WTC11 (cell line): ENCODE measurements at regions not wholly inside any gene's neighbourhood (a gene's known extent, or its start where the extent isn't known, plus 50 kb on each side); places are given as distances from the start of the nearest gene placed in this dataset.

Experiments used
- ATAC-seq: fragments of 200-7000 bp; cut with Tn5 transposase; 2 replicates; pipeline ENCODE4 v1.10.0; 2021; ENCODE audit warnings: mild to moderate bottlenecking, moderate library complexity
- CTCF ChIA-PET: fragments of 300-600 bp; sonication (Branson Sonifier 250); formaldehyde crosslinking; loops from one replicate; lab custom pipeline; 2021; ENCODE audit warnings: antibody characterized with exemption; lab: Charles Lee
- POLR2A ChIA-PET: fragments of 350-600 bp; sonication (Branson Sonifier 250); formaldehyde crosslinking; loops from one replicate; lab custom pipeline; 2021; ENCODE audit warnings: antibody characterized with exemption; lab: Charles Lee
- DNase-seq: peaks from one replicate; pipeline ENCODE4 v3.0.0; 2021; ENCODE audit warnings: low spot score
- H3K27ac Mint-ChIP-seq: 2 replicates; pipeline ENCODE4 v1.8.0; 2021; ENCODE audit warnings: mixed read lengths
- H3K27me3 Mint-ChIP-seq: 2 replicates; pipeline ENCODE4 v1.8.0; 2021; ENCODE audit warnings: low read depth, mild to moderate bottlenecking, moderate library complexity, mixed read lengths
- H3K36me3 Mint-ChIP-seq: 2 replicates; pipeline ENCODE4 v1.8.0; 2021; ENCODE audit warnings: mixed read lengths
- H3K4me1 Mint-ChIP-seq: 2 replicates; pipeline ENCODE4 v1.8.0; 2022; ENCODE audit warnings: mixed read lengths
- H3K4me3 Mint-ChIP-seq: 2 replicates; pipeline ENCODE4 v1.8.0; 2021; ENCODE audit warnings: mild to moderate bottlenecking, moderate library complexity, mixed read lengths
- H3K9me3 Mint-ChIP-seq: 2 replicates; pipeline ENCODE4 v1.8.0; 2021; ENCODE audit warnings: mixed read lengths
- ATF1 ChIP-seq: sonication (generic); formaldehyde crosslinking; IDR thresholded peaks from 2 replicates; pipeline ENCODE4 v1.8.1; 2023; ENCODE audit warnings: mild to moderate bottlenecking, moderate library complexity, missing genetic modification reagents
- ATF2 ChIP-seq: sonication (generic); formaldehyde crosslinking; IDR thresholded peaks from 2 replicates; pipeline ENCODE4 v1.8.1; 2022; ENCODE audit warnings: low read depth, missing genetic modification reagents, borderline replicate concordance
- CREB1 ChIP-seq: sonication (generic); formaldehyde crosslinking; IDR thresholded peaks from 2 replicates; pipeline ENCODE4 v1.8.0; 2023; ENCODE audit warnings: mild to moderate bottlenecking, missing genetic modification reagents
- E2F1 ChIP-seq: sonication (generic); formaldehyde crosslinking; IDR thresholded peaks from 2 replicates; pipeline ENCODE4 v1.8.0; 2022; ENCODE audit warnings: mild to moderate bottlenecking, missing genetic modification reagents
- E2F4 ChIP-seq: sonication (generic); formaldehyde crosslinking; IDR thresholded peaks from 2 replicates; pipeline ENCODE4 v1.8.1; 2022; ENCODE audit warnings: low read depth, mild to moderate bottlenecking, moderate library complexity, missing genetic modification reagents, borderline replicate concordance
- FOXK1 ChIP-seq: sonication (generic); formaldehyde crosslinking; IDR thresholded peaks from 2 replicates; pipeline ENCODE4 v1.8.0; 2022; ENCODE audit warnings: mild to moderate bottlenecking, moderate library complexity, missing genetic modification reagents
- GRHL2 ChIP-seq: fragments of 250-450 bp; sonication (Bioruptor Pico); IDR thresholded peaks from 2 replicates; pipeline ENCODE4 v1.8.0; 2022; ENCODE audit warnings: mild to moderate bottlenecking, moderate library complexity; ENCODE audit not compliant: insufficient replicate concordance, severe bottlenecking
- GTF2I ChIP-seq: fragments of 250-450 bp; sonication (Bioruptor Pico); conservative IDR thresholded peaks from 2 replicates; pipeline ENCODE4 v1.4.0; 2021; ENCODE audit warnings: mild to moderate bottlenecking
- IRF1 ChIP-seq: sonication (generic); formaldehyde crosslinking; IDR thresholded peaks from 2 replicates; pipeline ENCODE4 v1.8.0; 2023; ENCODE audit warnings: missing genetic modification reagents
- JUN ChIP-seq: sonication (generic); formaldehyde crosslinking; IDR thresholded peaks from 2 replicates; pipeline ENCODE4 v1.8.0; 2023; ENCODE audit warnings: mild to moderate bottlenecking, missing genetic modification reagents
- MAX ChIP-seq: sonication (generic); formaldehyde crosslinking; IDR thresholded peaks from 2 replicates; pipeline ENCODE4 v1.8.0; 2022; ENCODE audit warnings: mild to moderate bottlenecking, missing genetic modification reagents
- MLX ChIP-seq: sonication (generic); formaldehyde crosslinking; IDR thresholded peaks from 2 replicates; pipeline ENCODE4 v1.8.1; 2023; ENCODE audit warnings: mild to moderate bottlenecking, missing genetic modification reagents, moderate library complexity
- NFATC4 ChIP-seq: fragments of 250-450 bp; sonication (Bioruptor Pico); IDR thresholded peaks from 2 replicates; pipeline ENCODE4 v1.9.0; 2021; ENCODE audit warnings: mild to moderate bottlenecking
- NR1H2 ChIP-seq: sonication (generic); formaldehyde crosslinking; IDR thresholded peaks from 2 replicates; pipeline ENCODE4 v1.9.0; 2021; ENCODE audit warnings: mild to moderate bottlenecking, moderate library complexity, missing genetic modification reagents
- NR2C2 ChIP-seq: sonication (generic); formaldehyde crosslinking; IDR thresholded peaks from 2 replicates; pipeline ENCODE4 v1.8.0; 2022; ENCODE audit warnings: mild to moderate bottlenecking, missing genetic modification reagents
- OVOL2 ChIP-seq: fragments of 250-450 bp; sonication (Bioruptor Pico); IDR thresholded peaks from 2 replicates; pipeline ENCODE4 v1.9.0; 2021; ENCODE audit warnings: mild to moderate bottlenecking, borderline replicate concordance
- PRRX2 ChIP-seq: fragments of 250-450 bp; sonication (Bioruptor Pico); IDR thresholded peaks from 2 replicates; pipeline ENCODE4 v1.8.0; 2021; ENCODE audit warnings: mild to moderate bottlenecking
- RELA ChIP-seq: sonication (generic); formaldehyde crosslinking; IDR thresholded peaks from 2 replicates; pipeline ENCODE4 v1.8.1; 2022; ENCODE audit warnings: missing genetic modification reagents, mild to moderate bottlenecking, borderline replicate concordance
- SP1 ChIP-seq: sonication (generic); formaldehyde crosslinking; conservative IDR thresholded peaks from 2 replicates; pipeline ENCODE4 v1.8.1; 2022; ENCODE audit warnings: missing genetic modification reagents
- STAT6 ChIP-seq: sonication (generic); formaldehyde crosslinking; conservative IDR thresholded peaks from 2 replicates; pipeline ENCODE4 v1.8.1; 2023; ENCODE audit warnings: mild to moderate bottlenecking, low read depth, missing genetic modification reagents, moderate library complexity
- TEAD1 ChIP-seq: sonication (generic); formaldehyde crosslinking; IDR thresholded peaks from 2 replicates; pipeline ENCODE4 v1.8.0; 2022; ENCODE audit warnings: mild to moderate bottlenecking, missing genetic modification reagents
- TEAD4 ChIP-seq: sonication (generic); formaldehyde crosslinking; IDR thresholded peaks from 2 replicates; pipeline ENCODE4 v1.8.0; 2022; ENCODE audit warnings: mild to moderate bottlenecking, missing genetic modification reagents
- USF1 ChIP-seq: sonication (generic); formaldehyde crosslinking; IDR thresholded peaks from 2 replicates; pipeline ENCODE4 v1.8.0; 2022; ENCODE audit warnings: mild to moderate bottlenecking, missing genetic modification reagents
- ZNF263 ChIP-seq: sonication (generic); formaldehyde crosslinking; IDR thresholded peaks from 2 replicates; pipeline ENCODE4 v1.8.1; 2022; ENCODE audit warnings: low read depth, mild to moderate bottlenecking, moderate library complexity, missing genetic modification reagents
- ZNF423 ChIP-seq: fragments of 250-450 bp; sonication (Bioruptor Pico); IDR thresholded peaks from 2 replicates; pipeline ENCODE4 v2.1.2; 2022; ENCODE audit warnings: mild to moderate bottlenecking, moderate library complexity

GRCh38 chr3:40602778-40603385, 78.1 kb downstream of the ZNF621 start (continued):
- no peak for TF ChIP-seq IRF1
- TF ChIP-seq E2F1 (CRISPR knock-in tag), result no peak
- no peak for TF ChIP-seq GTF2I (CRISPR knock-in tag)
- TF ChIP-seq STAT6 (CRISPR knock-in tag), result no peak
- no peak for TF ChIP-seq OVOL2 (CRISPR knock-in tag)
- no peak for TF ChIP-seq NR2C2 (CRISPR knock-in tag)
- no peak for TF ChIP-seq PRRX2 (CRISPR knock-in tag)

GRCh38 chr3:40605960-40606359, 81.2 kb downstream of the ZNF621 start:
- H3K36me3 Mint-ChIP-seq, result no peaks in the 10 kb centered on the region
- no peak for ATAC-seq
- peaks cover 10% of the 10 kb centered on the region for H3K4me1 Mint-ChIP-seq

GRCh38 chr3:40608091-40608490, 83.3 kb downstream of the ZNF621 start:
- no peak for ATAC-seq
- H3K4me3 Mint-ChIP-seq, result no peak overlapping the region
- peaks cover 28% of the 10 kb centered on the region for H3K4me1 Mint-ChIP-seq
- no peaks in the 10 kb centered on the region for H3K27me3 Mint-ChIP-seq
- ChIA-PET CTCF (no interaction called here), POLR2A (no interaction called here)
- no peaks in the 10 kb centered on the region for H3K36me3 Mint-ChIP-seq
- DNase-seq, result no peak
- H3K9me3 Mint-ChIP-seq, result peaks cover 7% of the 10 kb centered on the region; the same call in 1 of the 2 replicates
- TF ChIP-seq ZNF263 (no peak), FOXK1 (CRISPR knock-in tag) (no peak), GRHL2 (CRISPR knock-in tag) (no peak), MLX (CRISPR knock-in tag) (no peak), TEAD4 (no peak), USF1 (CRISPR knock-in tag) (no peak), E2F4 (CRISPR knock-in tag) (no peak), ZNF423 (CRISPR knock-in tag) (no peak), CREB1 (no peak), ATF1 (no peak), MAX (CRISPR knock-in tag) (no peak), ATF2 (CRISPR knock-in tag) (no peak), JUN (no peak), NR1H2 (CRISPR knock-in tag) (no peak), NFATC4 (no peak), SP1 (no peak)
- H3K27ac Mint-ChIP-seq, result no peak overlapping the region

More at GRCh38 chr3:40605960-40606359, 81.2 kb downstream of the ZNF621 start:
- H3K27ac Mint-ChIP-seq, result no peak overlapping the region
- ChIA-PET POLR2A (no interaction called here), CTCF (no interaction called here)
- peaks cover 7% of the 10 kb centered on the region; the same call in 1 of the 2 replicates for H3K9me3 Mint-ChIP-seq
- TF ChIP-seq RELA (CRISPR knock-in tag), result no peak
- TF ChIP-seq TEAD1 (CRISPR knock-in tag), result no peak
- no peak for TF ChIP-seq FOXK1 (CRISPR knock-in tag)
- no peak for DNase-seq
- H3K4me3 Mint-ChIP-seq, result no peak overlapping the region
- no peaks in the 10 kb centered on the region for H3K27me3 Mint-ChIP-seq
